SKM-1 treated with dmso at 0.1 percent for 144 hours (cell line): ENCODE measurements at regions not wholly inside any gene's neighbourhood (a gene's known extent, or its start where the extent isn't known, plus 50 kb on each side); places are given as distances from the start of the nearest gene placed in this dataset.
"Not testable (repeated sequence)": the region's sequence is repeated elsewhere in the genome, so short reads cannot be mapped to it uniquely, and the experiment has no call there.

Experiments used
- DNase-seq: peaks from one replicate; lab custom pipeline; 2025; ENCODE audit not compliant: unreplicated experiment; lab: John Stamatoyannopoulos, UW

DNA sequence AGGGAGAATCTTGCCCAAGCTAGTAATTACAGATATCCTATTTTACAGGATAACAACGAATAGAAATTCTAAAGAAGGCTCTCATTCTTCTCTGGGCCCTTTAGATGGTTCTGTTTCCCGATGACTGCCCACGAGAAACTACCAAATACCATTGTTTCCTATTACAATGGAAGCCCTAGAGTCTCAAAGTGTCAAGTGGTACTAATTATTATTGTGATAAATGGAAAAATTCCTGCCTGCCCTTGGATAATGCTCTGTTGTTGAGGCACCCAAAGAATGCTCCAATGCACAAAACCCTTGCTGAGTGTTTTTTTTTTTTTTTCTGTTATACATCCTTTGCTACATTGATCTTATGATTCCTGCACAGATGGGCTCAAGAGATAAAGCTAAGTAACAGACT lies 504.5 kb downstream of the XPNPEP1 start:
- DNase-seq, result no peak

DNA sequence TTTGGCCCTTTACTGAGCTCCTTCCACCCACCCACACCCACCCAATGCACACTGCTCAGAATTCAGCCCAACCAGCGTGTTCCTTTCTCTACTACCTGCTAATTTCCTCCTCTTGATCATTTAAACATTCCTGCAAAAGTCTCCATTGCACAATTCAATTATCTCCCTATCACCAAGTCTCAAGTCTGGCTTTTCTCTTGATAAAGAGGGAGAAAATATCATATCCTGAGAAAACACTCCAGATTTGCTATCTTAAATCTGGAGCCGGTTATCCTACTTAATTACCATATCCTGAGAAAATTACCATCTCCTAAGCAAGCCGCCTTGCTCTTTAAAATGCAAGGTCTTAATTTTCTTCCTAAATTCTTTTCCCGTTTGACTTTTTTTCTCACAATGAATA lies 505.5 kb downstream of the XPNPEP1 start:
- DNase-seq, result no peak

- no peak for DNase-seq
Observed at GRCh38 chr10:109412353-109412752, 511.0 kb downstream of the XPNPEP1 start.

DNA sequence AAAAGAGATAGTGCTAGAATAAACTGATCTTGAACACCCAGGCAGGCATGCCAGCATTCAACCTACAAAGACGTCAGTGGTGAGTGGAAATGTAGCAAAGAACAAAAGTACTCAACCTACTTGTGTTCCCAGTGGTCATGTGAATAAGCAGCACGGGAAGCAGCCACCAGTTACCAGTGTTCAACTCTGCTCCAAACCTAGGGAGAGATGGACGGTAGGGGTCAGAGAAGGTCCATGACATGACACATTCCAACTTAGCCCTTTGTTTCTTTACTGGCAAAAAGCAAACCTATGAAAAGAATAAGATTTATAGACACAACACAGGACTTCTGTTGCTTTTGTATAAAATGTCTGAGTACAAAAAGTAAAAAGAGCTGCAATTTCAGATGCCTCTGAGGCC lies 511.4 kb downstream of the XPNPEP1 start:
- no peak for DNase-seq

DNA sequence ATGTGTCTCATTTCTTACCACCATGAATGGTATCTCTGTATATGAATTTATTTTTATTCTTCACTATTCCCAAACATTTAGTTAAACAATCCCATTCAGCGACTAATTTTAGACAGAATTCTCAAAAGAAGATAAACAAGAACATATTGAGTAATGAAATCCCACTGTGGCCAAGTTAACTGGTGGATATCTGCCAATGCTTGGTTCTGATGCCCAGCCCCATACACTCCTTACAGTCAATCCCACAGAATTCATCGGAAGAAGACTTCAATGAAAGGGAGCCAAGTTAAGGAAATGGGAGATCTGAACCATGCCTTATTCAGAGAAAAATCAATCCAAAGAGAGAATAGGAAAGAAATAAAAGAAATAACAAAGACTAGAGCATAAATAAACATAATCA lies 518.0 kb downstream of the XPNPEP1 start:
- DNase-seq, result no peak

- DNase-seq, result no peak
Observed at GRCh38 chr10:109403551-109403950, 519.8 kb downstream of the XPNPEP1 start.

GRCh38 chr10:109393425-109393824 lies 529.9 kb downstream of the XPNPEP1 start:
- no peak for DNase-seq

DNA sequence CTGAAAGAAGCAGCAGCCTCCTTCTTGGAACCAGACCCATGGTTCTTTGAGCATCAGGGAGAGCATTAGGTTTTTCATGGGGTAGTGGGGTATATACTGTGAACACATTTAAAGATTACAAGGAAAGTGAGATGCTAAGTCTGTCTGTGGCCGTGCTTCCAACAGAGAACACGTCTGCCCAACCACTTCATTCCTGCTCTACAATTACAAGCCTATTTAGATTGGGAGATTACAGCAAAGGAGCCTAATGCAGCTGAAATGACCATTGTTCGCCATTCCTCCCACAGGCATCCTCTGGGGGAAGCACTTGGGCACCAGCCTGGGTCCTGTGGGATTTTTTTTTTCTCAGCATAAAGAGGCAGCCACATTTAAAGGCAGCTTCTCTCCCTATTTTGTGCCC lies 536.4 kb downstream of the XPNPEP1 start:
- no peak for DNase-seq

DNA sequence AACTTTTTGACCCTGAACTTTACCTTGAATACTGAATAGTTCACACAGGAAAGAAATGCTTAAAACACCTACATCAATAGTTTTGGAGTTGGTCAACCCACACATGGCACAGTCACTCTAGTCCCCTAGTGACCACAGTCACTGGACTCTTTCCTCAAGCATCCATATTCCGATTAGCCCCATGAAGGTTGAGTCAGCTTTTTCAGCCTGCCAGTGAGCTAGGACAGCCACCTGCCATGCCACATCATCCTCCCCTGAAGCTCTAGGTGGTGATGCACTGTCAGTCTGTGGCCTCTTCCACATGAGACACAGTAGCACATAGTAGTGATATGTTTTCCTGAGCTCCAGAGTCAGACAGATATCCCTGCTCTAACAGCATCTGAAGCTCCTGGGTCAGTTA lies 537.2 kb downstream of the XPNPEP1 start:
- no peak for DNase-seq

GRCh38 chr10:109379186-109379585 lies 544.1 kb downstream of the XPNPEP1 start:
- DNase-seq, result no peak

DNA sequence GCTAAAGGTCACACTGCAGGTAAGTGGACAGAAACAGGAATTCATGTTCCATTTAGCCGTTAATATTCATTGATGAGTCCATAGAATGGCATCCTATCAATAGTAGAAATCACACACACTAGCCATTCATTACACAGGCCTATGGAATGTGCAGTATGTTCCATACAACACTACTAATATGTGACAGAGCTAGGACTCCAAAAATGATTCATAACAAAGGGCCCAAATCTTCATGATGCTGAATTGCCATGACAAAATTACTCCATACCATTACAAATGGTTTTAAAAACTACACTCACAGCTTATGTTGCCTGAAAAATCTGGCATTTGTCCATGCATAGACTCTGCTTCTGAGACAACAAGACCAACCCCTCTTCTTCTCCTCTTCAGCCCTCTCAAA lies 549.1 kb downstream of the XPNPEP1 start:
- no peak for DNase-seq

GRCh38 chr10:109359316-109359715 lies 564.0 kb downstream of the XPNPEP1 start:
- no peak for DNase-seq

- no peak for DNase-seq
Observed at GRCh38 chr10:109358325-109358724, 565.0 kb downstream of the XPNPEP1 start.

- no peak for DNase-seq
Observed at GRCh38 chr10:109348324-109348723, 575.0 kb downstream of the XPNPEP1 start.

DNA sequence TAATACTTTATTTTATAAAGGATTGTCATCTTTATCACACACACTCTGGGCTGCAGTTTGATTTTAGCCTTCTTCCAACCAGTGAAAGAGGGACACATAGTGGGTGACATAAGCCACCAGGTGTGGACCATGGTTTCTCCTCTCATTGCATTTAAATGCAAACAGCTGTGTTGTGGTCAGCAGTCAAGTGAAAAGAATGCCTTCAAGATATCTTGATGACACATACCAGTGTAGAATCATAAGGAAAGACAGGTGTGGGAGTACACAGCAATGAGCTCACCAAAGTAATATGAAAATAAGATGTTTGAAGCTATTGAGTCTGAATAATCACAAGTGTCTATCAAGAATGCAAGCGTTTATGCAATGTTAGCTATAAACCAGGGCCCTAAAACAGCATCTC lies 580.0 kb downstream of the XPNPEP1 start:
- DNase-seq, result no peak

- no peak for DNase-seq
Observed at GRCh38 chr10:109341986-109342385, 581.3 kb downstream of the XPNPEP1 start.

DNA sequence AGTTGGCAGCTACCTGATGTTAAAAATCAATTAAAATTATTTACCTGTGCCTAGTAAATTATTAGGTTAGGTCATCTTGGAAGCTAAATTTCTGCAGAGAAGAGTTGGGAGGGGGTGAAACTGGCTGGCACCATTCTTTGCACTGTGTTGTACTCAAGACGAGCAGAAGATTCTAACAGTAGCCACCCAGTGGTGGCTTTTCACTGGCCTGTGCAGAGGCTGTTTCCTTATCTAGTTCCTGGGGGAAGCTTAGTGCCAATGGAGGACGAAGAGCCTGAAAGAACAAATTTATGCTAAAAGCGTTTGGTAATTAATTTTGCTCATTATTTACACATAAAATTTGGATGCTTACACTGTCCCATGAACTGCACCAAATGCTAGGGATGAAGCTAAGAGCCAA lies 595.3 kb downstream of the XPNPEP1 start:
- DNase-seq, result no peak

GRCh38 chr10:109327266-109327665 lies 596.0 kb downstream of the XPNPEP1 start:
- no peak for DNase-seq

- no peak for DNase-seq
Observed at GRCh38 chr10:109324721-109325120, 598.6 kb downstream of the XPNPEP1 start.

DNA sequence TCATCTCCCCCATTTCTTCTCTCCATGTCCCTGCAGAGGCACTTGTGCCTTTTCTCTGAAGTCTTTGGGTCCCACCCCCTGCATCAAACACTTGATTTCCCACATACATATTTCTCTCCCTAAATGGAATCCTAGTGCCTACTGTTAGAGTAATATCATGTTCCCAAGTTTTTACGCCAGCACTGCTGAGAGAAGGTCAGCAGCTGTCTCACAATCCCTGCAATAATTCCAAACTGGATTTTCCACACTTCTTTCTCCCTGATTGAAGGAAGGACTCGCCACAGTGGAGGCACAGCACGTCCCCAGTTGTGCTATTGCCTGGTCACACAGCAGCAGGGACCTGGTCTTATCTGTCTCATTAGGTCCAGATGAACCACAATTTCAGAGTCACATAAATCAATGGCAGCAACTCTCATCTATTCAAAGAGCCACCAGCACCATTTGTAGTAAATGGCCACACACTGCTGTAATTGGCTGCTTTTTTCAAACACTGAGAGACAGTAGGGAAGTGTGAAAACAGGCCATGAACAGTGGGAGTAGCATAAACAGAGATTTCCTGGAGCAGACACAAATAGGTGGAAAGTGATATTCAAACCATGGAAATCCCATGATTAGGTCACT lies 605.5 kb downstream of the XPNPEP1 start:
- DNase-seq, result no peak

GRCh38 chr10:109314016-109314415 lies 609.3 kb downstream of the XPNPEP1 start:
- not testable (repeated sequence) for DNase-seq

DNA sequence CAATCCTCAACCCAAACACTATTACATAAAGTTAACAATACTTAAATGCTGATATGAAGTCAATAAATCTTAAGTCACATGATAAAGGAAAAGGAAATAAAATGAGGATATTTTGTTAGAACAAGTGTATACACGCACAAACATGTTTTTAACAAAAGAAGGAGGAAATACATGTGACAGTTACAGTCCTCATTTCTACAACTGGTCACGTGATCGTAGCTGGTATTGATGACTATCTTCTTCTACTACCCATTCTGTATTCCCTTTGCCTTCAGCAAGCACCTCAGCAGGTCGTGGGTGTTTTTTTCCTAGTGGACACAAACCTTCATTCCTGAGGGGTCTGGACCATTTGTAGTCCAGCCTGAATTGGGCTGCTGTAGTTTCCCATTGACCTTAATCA lies 610.8 kb downstream of the XPNPEP1 start:
- DNase-seq, result not testable (repeated sequence)

- no peak for DNase-seq
Observed at GRCh38 chr10:109308971-109309370, 614.3 kb downstream of the XPNPEP1 start.

- not testable (repeated sequence) for DNase-seq
Observed at GRCh38 chr10:109307102-109307501, 616.2 kb downstream of the XPNPEP1 start.
